ENCODE measurements at regions not wholly inside any gene's neighbourhood (a gene's known extent, or its start where the extent isn't known, plus 50 kb on each side); places are given as distances from the start of the nearest gene placed in this dataset.

- no peak for TF ChIP-seq POLR2A (IDR thresholded peaks at IDR 0.05)
- TF ChIP-seq CTCF (IDR thresholded peaks at IDR 0.05): no peak
- TF ChIP-seq POLR2AphosphoS5 (IDR thresholded peaks at IDR 0.05): no peak
- no peak for TF ChIP-seq EP300 (IDR thresholded peaks at IDR 0.05)
These were observed 931.0 kb upstream of the LRRTM1 start for GRCh38 chr2:81235601-81236000.

All from upper lobe of left lung (tissue), 4 donors.